Stomach smooth muscle (tissue), 2 donors: ENCODE measurements at regions not wholly inside any gene's neighbourhood (a gene's known extent, or its start where the extent isn't known, plus 50 kb on each side); places are given as distances from the start of the nearest gene placed in this dataset.

Source experiments
- H3K27ac ChIP-seq: one replicate; pipeline ENCODE4 v1.7.0; 2013; ENCODE audit warnings: mild to moderate bottlenecking, low read length, inconsistent platforms
- H3K27me3 ChIP-seq, 2 donors: one replicate each; pipeline ENCODE4 v1.7.0; 2013; ENCODE audit warnings: low read length in 2 of 2; ENCODE audit not compliant: insufficient read depth in 2 of 2, control insufficient read depth in 1 of 2
- H3K36me3 ChIP-seq, 2 donors: one replicate each; pipeline ENCODE4 v1.7.0; 2013; ENCODE audit warnings: low read length in 2 of 2; ENCODE audit not compliant: control insufficient read depth in 2 of 2, insufficient read depth in 2 of 2
- H3K4me1 ChIP-seq: one replicate; pipeline ENCODE4 v1.7.0; 2013; ENCODE audit warnings: low read length; ENCODE audit not compliant: control insufficient read depth, insufficient read depth
- H3K4me3 ChIP-seq, 2 donors: one replicate each; pipeline ENCODE4 v1.7.0; 2013; ENCODE audit warnings: low read length in 2 of 2
- H3K9ac ChIP-seq, 2 donors: one replicate each; pipeline ENCODE4 v1.7.0; 2013; ENCODE audit warnings: low read length in 2 of 2, mild to moderate bottlenecking in 1 of 2
- H3K9me3 ChIP-seq, 2 donors: one replicate each; pipeline ENCODE4 v1.7.0; 2013; ENCODE audit warnings: low read length in 2 of 2; ENCODE audit not compliant: control insufficient read depth in 2 of 2
- donor health status: healthy.
- donor health status: Pancreatic carcinoma.

- no peaks in the 10 kb centered on the region for H3K9me3 ChIP-seq
- H3K27ac ChIP-seq = no peak overlapping the region
- H3K4me3 ChIP-seq = no peak overlapping the region
- H3K27me3 ChIP-seq = no peaks in the 10 kb centered on the region
- H3K4me1 ChIP-seq = peaks cover 5% of the 10 kb centered on the region
- H3K9ac ChIP-seq = no peak overlapping the region
- no peaks in the 10 kb centered on the region for H3K36me3 ChIP-seq
Observed at GRCh38 chr20:57943291-57943690, 233.5 kb upstream of the PMEPA1 start.

- no peaks in the 10 kb centered on the region for H3K9me3 ChIP-seq
- H3K36me3 ChIP-seq = no peaks in the 10 kb centered on the region
- H3K4me1 ChIP-seq = no peaks in the 10 kb centered on the region
- H3K9ac ChIP-seq = no peak overlapping the region
- no peak overlapping the region for H3K4me3 ChIP-seq
- H3K27ac ChIP-seq = no peak overlapping the region
- H3K27me3 ChIP-seq = no peaks in the 10 kb centered on the region
Observed at GRCh38 chr20:57941604-57942381, 232.0 kb upstream of the PMEPA1 start.

- no peaks in the 10 kb centered on the region for H3K27me3 ChIP-seq
- no peak overlapping the region for H3K9ac ChIP-seq
- H3K4me1 ChIP-seq = no peaks in the 10 kb centered on the region
- H3K36me3 ChIP-seq = no peaks in the 10 kb centered on the region
- no peak overlapping the region for H3K4me3 ChIP-seq
- no peak overlapping the region for H3K27ac ChIP-seq
- H3K9me3 ChIP-seq = peaks cover 0 to 3% of the 10 kb centered on the region in 2 donors
Observed at GRCh38 chr20:57940868-57941522, 231.2 kb upstream of the PMEPA1 start.

GRCh38 chr20:57940376-57940775, 230.6 kb upstream of the PMEPA1 start:
- H3K9ac ChIP-seq = no peak overlapping the region
- no peak overlapping the region for H3K27ac ChIP-seq
- H3K36me3 ChIP-seq = no peaks in the 10 kb centered on the region
- no peaks in the 10 kb centered on the region for H3K4me1 ChIP-seq
- no peak overlapping the region for H3K4me3 ChIP-seq
- peaks cover 0 to 3% of the 10 kb centered on the region in 2 donors for H3K9me3 ChIP-seq
- no peaks in the 10 kb centered on the region for H3K27me3 ChIP-seq

- Histone ChIP-seq H3K4me1 (no peaks in the 10 kb centered on the region), H3K9me3 (peaks cover 0 to 3% of the 10 kb centered on the region in 2 donors), H3K9ac (no peak overlapping the region), H3K27ac (no peak overlapping the region), H3K36me3 (no peaks in the 10 kb centered on the region), H3K4me3 (no peak overlapping the region), H3K27me3 (no peaks in the 10 kb centered on the region)
Observed at GRCh38 chr20:57939499-57939898, 229.7 kb upstream of the PMEPA1 start.

- H3K9ac ChIP-seq = no peak overlapping the region
- H3K9me3 ChIP-seq = peaks cover 0 to 3% of the 10 kb centered on the region in 2 donors
- H3K36me3 ChIP-seq = no peaks in the 10 kb centered on the region
- no peaks in the 10 kb centered on the region for H3K27me3 ChIP-seq
- H3K4me3 ChIP-seq = no peak overlapping the region
- no peaks in the 10 kb centered on the region for H3K4me1 ChIP-seq
- no peak overlapping the region for H3K27ac ChIP-seq
Observed at GRCh38 chr20:57938158-57939108, 228.6 kb upstream of the PMEPA1 start.

- no peak overlapping the region for H3K4me3 ChIP-seq
- H3K36me3 ChIP-seq = no peaks in the 10 kb centered on the region
- peaks cover 0 to 3% of the 10 kb centered on the region in 2 donors for H3K9me3 ChIP-seq
- H3K27ac ChIP-seq = no peak overlapping the region
- no peaks in the 10 kb centered on the region for H3K27me3 ChIP-seq
- H3K4me1 ChIP-seq = no peaks in the 10 kb centered on the region
- H3K9ac ChIP-seq = no peak overlapping the region
Observed at GRCh38 chr20:57936636-57937385, 227.0 kb upstream of the PMEPA1 start.

- Histone ChIP-seq H3K4me1 (no peaks in the 10 kb centered on the region), H3K27ac (no peak overlapping the region), H3K4me3 (no peak overlapping the region), H3K9ac (no peak overlapping the region), H3K36me3 (no peaks in the 10 kb centered on the region), H3K27me3 (no peaks in the 10 kb centered on the region), H3K9me3 (peaks cover 0 to 3% of the 10 kb centered on the region in 2 donors)
Observed at GRCh38 chr20:57934913-57935312, 225.1 kb upstream of the PMEPA1 start.

- no peak overlapping the region for H3K27ac ChIP-seq
- no peaks in the 10 kb centered on the region for H3K4me1 ChIP-seq
- H3K9me3 ChIP-seq = peaks cover under 1 to 4% of the 10 kb centered on the region in 2 donors
- H3K9ac ChIP-seq = no peak overlapping the region
- no peaks in the 10 kb centered on the region for H3K36me3 ChIP-seq
- H3K4me3 ChIP-seq = no peak overlapping the region
- H3K27me3 ChIP-seq = peaks cover 0 to 3% of the 10 kb centered on the region in 2 donors
Observed at GRCh38 chr20:57934007-57934805, 224.4 kb upstream of the PMEPA1 start.
